ENCODE measurements at regions not wholly inside any gene's neighbourhood (a gene's known extent, or its start where the extent isn't known, plus 50 kb on each side); places are given as distances from the start of the nearest gene placed in this dataset.

DNA sequence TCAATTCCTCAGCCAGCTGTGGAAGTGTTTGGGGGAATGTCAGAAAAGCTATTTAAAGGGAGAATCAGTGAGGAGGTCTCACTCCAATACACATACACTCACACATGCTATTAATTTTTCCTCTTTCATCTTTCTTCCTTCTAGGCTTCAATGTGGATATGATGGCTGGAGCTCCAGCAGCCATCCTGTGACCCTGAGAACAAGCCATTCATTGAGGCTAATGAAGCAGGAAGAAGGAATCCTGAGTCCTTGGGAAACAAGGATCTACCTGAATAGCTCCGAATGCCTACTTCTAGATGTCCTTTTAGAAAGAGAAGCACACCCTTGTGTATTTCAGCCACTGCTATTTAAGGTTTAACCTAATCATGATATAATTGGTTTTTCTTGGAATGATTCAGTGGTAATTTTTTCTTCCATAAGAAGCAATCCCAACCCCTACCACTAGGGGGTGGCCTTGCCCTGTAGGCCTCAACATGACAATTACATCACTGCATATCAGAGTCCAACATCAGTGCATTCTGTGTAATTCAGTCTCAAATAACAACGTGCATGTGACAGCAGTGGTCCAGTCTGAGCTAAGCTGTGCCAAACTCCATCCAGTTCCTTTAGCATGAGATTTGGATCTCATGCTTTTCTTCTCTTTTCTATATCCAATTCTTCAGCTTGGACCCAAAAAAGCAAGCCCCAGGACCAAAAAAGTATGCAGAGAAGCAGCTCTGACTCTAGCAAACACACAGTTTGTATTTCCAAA, 85.3 kb upstream of the ANKRD1 start:
- Histone ChIP-seq H3K36me3 (no peaks in the 10 kb centered on the region), H3K27ac (peak overlapping the region; percentile 8), H3K9me3 (no peaks in the 10 kb centered on the region), H3K4me1 (no peaks in the 10 kb centered on the region), H3K27me3 (ENCODE audit: low read depth) (no peaks in the 10 kb centered on the region), H3K4me3 (no peak overlapping the region)
- ATAC-seq (peak; percentile 82 to 91), DNase-seq (peak; percentile 49)
- TF ChIP-seq, protein P1, sequence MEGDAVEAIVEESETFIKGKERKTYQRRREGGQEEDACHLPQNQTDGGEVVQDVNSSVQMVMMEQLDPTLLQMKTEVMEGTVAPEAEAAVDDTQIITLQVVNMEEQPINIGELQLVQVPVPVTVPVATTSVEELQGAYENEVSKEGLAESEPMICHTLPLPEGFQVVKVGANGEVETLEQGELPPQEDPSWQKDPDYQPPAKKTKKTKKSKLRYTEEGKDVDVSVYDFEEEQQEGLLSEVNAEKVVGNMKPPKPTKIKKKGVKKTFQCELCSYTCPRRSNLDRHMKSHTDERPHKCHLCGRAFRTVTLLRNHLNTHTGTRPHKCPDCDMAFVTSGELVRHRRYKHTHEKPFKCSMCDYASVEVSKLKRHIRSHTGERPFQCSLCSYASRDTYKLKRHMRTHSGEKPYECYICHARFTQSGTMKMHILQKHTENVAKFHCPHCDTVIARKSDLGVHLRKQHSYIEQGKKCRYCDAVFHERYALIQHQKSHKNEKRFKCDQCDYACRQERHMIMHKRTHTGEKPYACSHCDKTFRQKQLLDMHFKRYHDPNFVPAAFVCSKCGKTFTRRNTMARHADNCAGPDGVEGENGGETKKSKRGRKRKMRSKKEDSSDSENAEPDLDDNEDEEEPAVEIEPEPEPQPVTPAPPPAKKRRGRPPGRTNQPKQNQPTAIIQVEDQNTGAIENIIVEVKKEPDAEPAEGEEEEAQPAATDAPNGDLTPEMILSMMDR (IDR thresholded peaks at IDR 0.05): peak; percentile 94
- intact Hi-C loops (cut with DNase I): loop anchor here (10.0 kb wide), 1 partner anchor 249 kb away; no protein-coding TSS in a partner anchor

DNA sequence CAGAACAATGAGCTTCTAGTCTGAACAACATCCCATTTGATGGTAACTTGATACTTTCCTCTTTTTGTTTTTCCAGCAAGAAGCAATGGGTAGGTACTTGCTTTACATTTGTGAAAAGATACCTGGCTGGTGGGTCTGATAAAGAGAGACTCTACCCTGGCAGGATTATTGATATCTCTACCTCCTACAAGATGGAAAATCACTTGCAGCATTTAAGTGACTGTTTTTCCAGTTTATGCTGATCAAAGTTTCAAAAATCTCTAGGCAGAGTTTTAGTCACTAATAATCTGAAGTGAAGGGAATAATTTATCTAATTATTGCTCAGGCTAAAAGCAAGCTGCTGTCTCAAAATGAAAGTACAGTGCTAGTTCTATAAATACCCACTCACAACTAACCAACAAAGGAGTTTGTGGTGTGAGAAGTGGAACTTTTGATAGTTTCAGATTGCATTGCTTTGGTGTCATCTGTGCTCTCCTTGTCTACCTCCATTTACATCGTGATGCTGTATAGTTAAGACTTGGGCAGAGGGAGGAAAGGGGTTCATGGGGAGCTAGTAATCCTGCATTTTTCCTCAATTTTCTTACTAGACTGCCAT, 86.0 kb upstream of the ANKRD1 start:
- no peaks in the 10 kb centered on the region for H3K27me3 ChIP-seq (ENCODE audit: low read depth)
- peak overlapping the region; percentile 7 for H3K27ac ChIP-seq
- TF ChIP-seq, protein P1 (IDR thresholded peaks at IDR 0.05): no peak
- ATAC-seq (no peak), DNase-seq (no peak)
- H3K4me1 ChIP-seq: no peaks in the 10 kb centered on the region
- H3K9me3 ChIP-seq: no peaks in the 10 kb centered on the region
- intact Hi-C loops (cut with DNase I): loop anchor here (10.0 kb wide), 1 partner anchor 248 kb away; no protein-coding TSS in a partner anchor
- H3K4me3 ChIP-seq: no peak overlapping the region
- no peaks in the 10 kb centered on the region for H3K36me3 ChIP-seq

DNA sequence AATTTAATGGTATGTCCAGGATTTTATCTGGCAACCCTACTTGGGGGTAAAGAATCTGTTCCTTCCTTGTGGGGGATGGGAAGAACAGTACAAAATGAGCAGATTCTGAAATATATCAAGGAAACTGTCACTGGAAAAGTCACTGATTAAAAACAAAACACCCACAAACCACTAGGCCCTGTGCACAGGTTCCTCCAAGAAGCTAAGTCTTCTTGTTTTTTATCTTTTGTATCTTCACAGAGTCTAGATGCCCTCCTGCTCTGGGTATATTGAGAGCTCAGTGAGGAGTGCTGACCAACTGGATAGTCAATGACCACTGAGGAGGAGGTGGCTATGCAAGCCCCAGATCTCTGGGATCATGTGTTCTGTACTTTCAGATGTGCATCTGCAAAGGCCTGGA, 86.8 kb upstream of the ANKRD1 start:
- Histone ChIP-seq H3K36me3 (no peaks in the 10 kb centered on the region), H3K27me3 (ENCODE audit: low read depth) (no peaks in the 10 kb centered on the region), H3K9me3 (no peaks in the 10 kb centered on the region), H3K27ac (no peak overlapping the region), H3K4me3 (no peak overlapping the region), H3K4me1 (no peaks in the 10 kb centered on the region)
- TF ChIP-seq, protein P1 (IDR thresholded peaks at IDR 0.05): no peak
- intact Hi-C loops (cut with DNase I): loop anchor here (10.0 kb wide), 1 partner anchor 247 kb away; no protein-coding TSS in a partner anchor
- no peak for ATAC-seq
- DNase-seq: no peak

DNA sequence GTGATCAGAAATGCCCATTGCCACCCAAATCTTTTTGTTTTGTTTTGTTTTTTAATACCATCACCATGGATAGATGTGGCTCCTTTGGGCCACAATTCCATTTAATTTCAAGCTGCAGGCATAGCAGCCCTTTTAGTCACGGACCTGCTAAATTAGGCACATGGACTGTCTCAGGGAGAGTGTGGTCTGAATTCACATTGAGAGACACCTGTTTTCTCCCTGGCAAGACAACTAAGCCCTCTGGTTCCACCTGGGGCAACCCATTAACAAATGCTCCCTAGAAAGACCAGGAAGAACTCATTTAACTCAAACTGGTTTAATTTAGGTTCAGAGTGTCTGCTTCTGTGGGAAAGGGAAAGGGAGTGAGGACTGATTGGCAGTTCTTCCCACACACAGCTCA, 88.2 kb upstream of the ANKRD1 start:
- no peak for DNase-seq
- H3K4me3 ChIP-seq: no peak overlapping the region
- intact Hi-C loops (cut with DNase I): loop anchor here (10.0 kb wide), 1 partner anchor 246 kb away; no protein-coding TSS in a partner anchor
- ATAC-seq: no peak
- no peak overlapping the region for H3K27ac ChIP-seq
- TF ChIP-seq, protein P1 (IDR thresholded peaks at IDR 0.05): no peak
- no peaks in the 10 kb centered on the region for H3K9me3 ChIP-seq
- H3K27me3 ChIP-seq (ENCODE audit: low read depth): no peaks in the 10 kb centered on the region
- H3K36me3 ChIP-seq: no peaks in the 10 kb centered on the region
- no peaks in the 10 kb centered on the region for H3K4me1 ChIP-seq

DNA sequence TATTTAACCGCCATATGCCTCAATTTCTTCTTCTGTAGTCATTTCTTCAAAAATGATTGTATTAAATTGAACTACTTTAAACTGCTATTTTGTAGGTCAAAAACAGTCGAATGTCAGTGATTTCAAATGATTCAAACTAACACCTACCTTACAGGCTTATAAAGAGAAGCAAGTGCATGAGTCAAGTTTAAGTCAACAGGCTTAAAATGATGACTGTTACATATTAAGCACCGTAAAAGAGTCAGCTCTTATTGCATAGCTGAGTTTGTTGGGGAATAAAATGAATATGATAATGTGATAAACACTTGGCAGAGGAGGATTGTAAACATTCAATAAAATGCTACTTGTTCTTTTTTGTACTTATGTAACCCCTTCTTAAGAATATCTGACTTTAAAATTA, 90.1 kb upstream of the ANKRD1 start:
- intact Hi-C loops (cut with DNase I): no loop called here
- DNase-seq (no peak), ATAC-seq (no peak)
- no peaks in the 10 kb centered on the region for H3K9me3 ChIP-seq
- H3K27ac ChIP-seq: no peak overlapping the region
- no peak overlapping the region for H3K4me3 ChIP-seq
- H3K27me3 ChIP-seq (ENCODE audit: low read depth): no peaks in the 10 kb centered on the region
- H3K36me3 ChIP-seq: no peaks in the 10 kb centered on the region
- H3K4me1 ChIP-seq: no peaks in the 10 kb centered on the region
- TF ChIP-seq, protein P1 (IDR thresholded peaks at IDR 0.05): no peak

All from lower lobe of right lung (tissue), 2 donors.